K562 (cell line): ENCODE measurements at regions not wholly inside any gene's neighbourhood (a gene's known extent, or its start where the extent isn't known, plus 50 kb on each side); places are given as distances from the start of the nearest gene placed in this dataset.

Source experiments
- BCOR ChIP-seq: fragments of 450-650 bp; IDR thresholded peaks from 2 replicates; pipeline ENCODE4 v1.6.1; 2016
- EGR1 ChIP-seq: fragments of 450-650 bp; conservative IDR thresholded peaks from 2 replicates; pipeline ENCODE4 v1.6.1; 2017; ENCODE audit warnings: mild to moderate bottlenecking
- GATA2 ChIP-seq: sonication (generic); formaldehyde crosslinking; IDR thresholded peaks from 2 replicates; pipeline ENCODE4 v1.4.0; 2020; ENCODE audit warnings: mild to moderate bottlenecking, missing genetic modification reagents
- HEY1 ChIP-seq: fragments of 250-450 bp; sonication (Bioruptor Pico); IDR thresholded peaks from 2 replicates; pipeline ENCODE4 v1.5.0; 2020; ENCODE audit warnings: mild to moderate bottlenecking, moderate library complexity, borderline replicate concordance
- MEF2A ChIP-seq: IDR thresholded peaks from 2 replicates; pipeline ENCODE4 v1.6.1; 2011; ENCODE audit warnings: low read depth, mild to moderate bottlenecking, low read length, moderate library complexity; ENCODE audit not compliant: control insufficient read depth
- NFRKB ChIP-seq: fragments of 450-650 bp; IDR thresholded peaks from 2 replicates; pipeline ENCODE4 v1.6.1; 2016; ENCODE audit warnings: low read depth
- POLR3A ChIP-seq: IDR thresholded peaks from 2 replicates; pipeline ENCODE4 v1.6.1; 2011; ENCODE audit warnings: borderline replicate concordance, mild to moderate bottlenecking, moderate library complexity; ENCODE audit not compliant: insufficient read length, insufficient read depth; ENCODE audit errors: extremely low read depth
- RBM14 ChIP-seq: fragments of 200-400 bp; formaldehyde crosslinking; IDR thresholded peaks from 2 replicates; pipeline ENCODE4 v1.6.1; 2018; ENCODE audit warnings: low read depth, mild to moderate bottlenecking, low read length, moderate library complexity, borderline replicate concordance; ENCODE audit not compliant: insufficient read depth
- TCF7 ChIP-seq: sonication (generic); IDR thresholded peaks from 2 replicates; pipeline ENCODE4 v1.6.1; 2016; ENCODE audit warnings: antibody characterized with exemption, borderline replicate concordance
- TRIM28 ChIP-seq: fragments of 450-650 bp; IDR thresholded peaks from 2 replicates; pipeline ENCODE4 v1.6.1; 2017
- ZNF197 ChIP-seq: fragments of 200-800 bp; sonication (Bioruptor generic); IDR thresholded peaks from 2 replicates; pipeline ENCODE4 v1.6.1; 2016; ENCODE audit warnings: low read depth, missing genetic modification characterization, missing compliant biosample characterization
- TF ChIP-seq, protein P1 (sequence below): fragments of 450-650 bp; formaldehyde crosslinking; IDR thresholded peaks from 2 replicates; pipeline ENCODE4 v1.4.0; 2020; ENCODE audit warnings: mild to moderate bottlenecking, moderate library complexity
- TF ChIP-seq, protein P2 (sequence below): fragments of 250-450 bp; sonication (Bioruptor Pico); IDR thresholded peaks from 2 replicates; pipeline ENCODE4 v1.5.0; 2020; ENCODE audit warnings: mild to moderate bottlenecking
- TF ChIP-seq, protein P3 (sequence below): fragments of 250-450 bp; sonication (Bioruptor Pico); IDR thresholded peaks from 2 replicates; pipeline ENCODE4 v1.8.0; 2021; ENCODE audit warnings: borderline replicate concordance, mild to moderate bottlenecking, moderate library complexity; ENCODE audit not compliant: poor library complexity, severe bottlenecking
- TF ChIP-seq, protein P4 (sequence below): sonication (generic); formaldehyde crosslinking; IDR thresholded peaks from 2 replicates; pipeline ENCODE4 v1.8.0; 2023; ENCODE audit warnings: missing genetic modification reagents, mild to moderate bottlenecking, borderline replicate concordance
- TF ChIP-seq, protein P5 (sequence below): IDR thresholded peaks from 2 replicates; pipeline ENCODE4 v1.6.1; 2011; ENCODE audit warnings: borderline replicate concordance, low read depth, mild to moderate bottlenecking, moderate library complexity, low read length; ENCODE audit not compliant: insufficient read depth, poor library complexity, severe bottlenecking

DNA sequence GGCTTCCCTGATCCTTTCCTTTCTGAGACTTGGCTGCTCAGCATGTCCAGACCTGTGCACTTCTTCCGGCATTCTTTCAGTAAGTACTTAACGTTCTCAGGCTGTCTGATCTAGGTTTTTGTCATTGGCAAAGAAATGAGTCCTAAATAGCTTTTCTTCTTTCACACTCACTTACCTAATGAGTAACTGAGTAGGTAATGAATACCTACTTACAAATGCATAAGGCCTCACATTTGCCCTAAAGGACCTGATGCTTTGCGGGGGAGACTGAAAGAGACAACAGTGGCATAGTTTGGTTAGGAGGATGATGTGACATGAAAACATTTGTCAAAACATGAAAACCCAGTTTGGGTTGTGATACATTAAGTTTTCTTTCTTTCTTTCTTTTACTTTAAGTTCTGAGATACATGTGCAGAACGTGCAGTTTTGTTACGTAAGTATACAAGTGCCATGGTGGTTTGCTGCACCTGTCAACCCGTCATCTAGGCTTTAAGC is 516.7 kb upstream of the CFAP20DC start (continued):
- TF ChIP-seq, protein P1, sequence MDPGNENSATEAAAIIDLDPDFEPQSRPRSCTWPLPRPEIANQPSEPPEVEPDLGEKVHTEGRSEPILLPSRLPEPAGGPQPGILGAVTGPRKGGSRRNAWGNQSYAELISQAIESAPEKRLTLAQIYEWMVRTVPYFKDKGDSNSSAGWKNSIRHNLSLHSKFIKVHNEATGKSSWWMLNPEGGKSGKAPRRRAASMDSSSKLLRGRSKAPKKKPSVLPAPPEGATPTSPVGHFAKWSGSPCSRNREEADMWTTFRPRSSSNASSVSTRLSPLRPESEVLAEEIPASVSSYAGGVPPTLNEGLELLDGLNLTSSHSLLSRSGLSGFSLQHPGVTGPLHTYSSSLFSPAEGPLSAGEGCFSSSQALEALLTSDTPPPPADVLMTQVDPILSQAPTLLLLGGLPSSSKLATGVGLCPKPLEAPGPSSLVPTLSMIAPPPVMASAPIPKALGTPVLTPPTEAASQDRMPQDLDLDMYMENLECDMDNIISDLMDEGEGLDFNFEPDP (CRISPR knock-in tag) = no peak
- TF ChIP-seq, protein P2, sequence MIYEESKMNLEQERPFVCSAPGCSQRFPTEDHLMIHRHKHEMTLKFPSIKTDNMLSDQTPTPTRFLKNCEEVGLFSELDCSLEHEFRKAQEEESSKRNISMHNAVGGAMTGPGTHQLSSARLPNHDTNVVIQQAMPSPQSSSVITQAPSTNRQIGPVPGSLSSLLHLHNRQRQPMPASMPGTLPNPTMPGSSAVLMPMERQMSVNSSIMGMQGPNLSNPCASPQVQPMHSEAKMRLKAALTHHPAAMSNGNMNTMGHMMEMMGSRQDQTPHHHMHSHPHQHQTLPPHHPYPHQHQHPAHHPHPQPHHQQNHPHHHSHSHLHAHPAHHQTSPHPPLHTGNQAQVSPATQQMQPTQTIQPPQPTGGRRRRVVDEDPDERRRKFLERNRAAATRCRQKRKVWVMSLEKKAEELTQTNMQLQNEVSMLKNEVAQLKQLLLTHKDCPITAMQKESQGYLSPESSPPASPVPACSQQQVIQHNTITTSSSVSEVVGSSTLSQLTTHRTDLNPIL (CRISPR knock-in tag) = no peak
- no peak for TF ChIP-seq EGR1
- no peak for TF ChIP-seq TRIM28
- no peak for TF ChIP-seq HEY1
- no peak for TF ChIP-seq NFRKB
- TF ChIP-seq BCOR = no peak
- no peak for TF ChIP-seq ZNF197 (CRISPR knock-in tag)
- TF ChIP-seq, protein P3, sequence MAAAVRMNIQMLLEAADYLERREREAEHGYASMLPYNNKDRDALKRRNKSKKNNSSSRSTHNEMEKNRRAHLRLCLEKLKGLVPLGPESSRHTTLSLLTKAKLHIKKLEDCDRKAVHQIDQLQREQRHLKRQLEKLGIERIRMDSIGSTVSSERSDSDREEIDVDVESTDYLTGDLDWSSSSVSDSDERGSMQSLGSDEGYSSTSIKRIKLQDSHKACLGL = no peak
- no peak for TF ChIP-seq RBM14
- no peak for TF ChIP-seq TCF7
- no peak for TF ChIP-seq MEF2A
- TF ChIP-seq GATA2 = no peak
- TF ChIP-seq POLR3A = no peak
- TF ChIP-seq, protein P4, sequence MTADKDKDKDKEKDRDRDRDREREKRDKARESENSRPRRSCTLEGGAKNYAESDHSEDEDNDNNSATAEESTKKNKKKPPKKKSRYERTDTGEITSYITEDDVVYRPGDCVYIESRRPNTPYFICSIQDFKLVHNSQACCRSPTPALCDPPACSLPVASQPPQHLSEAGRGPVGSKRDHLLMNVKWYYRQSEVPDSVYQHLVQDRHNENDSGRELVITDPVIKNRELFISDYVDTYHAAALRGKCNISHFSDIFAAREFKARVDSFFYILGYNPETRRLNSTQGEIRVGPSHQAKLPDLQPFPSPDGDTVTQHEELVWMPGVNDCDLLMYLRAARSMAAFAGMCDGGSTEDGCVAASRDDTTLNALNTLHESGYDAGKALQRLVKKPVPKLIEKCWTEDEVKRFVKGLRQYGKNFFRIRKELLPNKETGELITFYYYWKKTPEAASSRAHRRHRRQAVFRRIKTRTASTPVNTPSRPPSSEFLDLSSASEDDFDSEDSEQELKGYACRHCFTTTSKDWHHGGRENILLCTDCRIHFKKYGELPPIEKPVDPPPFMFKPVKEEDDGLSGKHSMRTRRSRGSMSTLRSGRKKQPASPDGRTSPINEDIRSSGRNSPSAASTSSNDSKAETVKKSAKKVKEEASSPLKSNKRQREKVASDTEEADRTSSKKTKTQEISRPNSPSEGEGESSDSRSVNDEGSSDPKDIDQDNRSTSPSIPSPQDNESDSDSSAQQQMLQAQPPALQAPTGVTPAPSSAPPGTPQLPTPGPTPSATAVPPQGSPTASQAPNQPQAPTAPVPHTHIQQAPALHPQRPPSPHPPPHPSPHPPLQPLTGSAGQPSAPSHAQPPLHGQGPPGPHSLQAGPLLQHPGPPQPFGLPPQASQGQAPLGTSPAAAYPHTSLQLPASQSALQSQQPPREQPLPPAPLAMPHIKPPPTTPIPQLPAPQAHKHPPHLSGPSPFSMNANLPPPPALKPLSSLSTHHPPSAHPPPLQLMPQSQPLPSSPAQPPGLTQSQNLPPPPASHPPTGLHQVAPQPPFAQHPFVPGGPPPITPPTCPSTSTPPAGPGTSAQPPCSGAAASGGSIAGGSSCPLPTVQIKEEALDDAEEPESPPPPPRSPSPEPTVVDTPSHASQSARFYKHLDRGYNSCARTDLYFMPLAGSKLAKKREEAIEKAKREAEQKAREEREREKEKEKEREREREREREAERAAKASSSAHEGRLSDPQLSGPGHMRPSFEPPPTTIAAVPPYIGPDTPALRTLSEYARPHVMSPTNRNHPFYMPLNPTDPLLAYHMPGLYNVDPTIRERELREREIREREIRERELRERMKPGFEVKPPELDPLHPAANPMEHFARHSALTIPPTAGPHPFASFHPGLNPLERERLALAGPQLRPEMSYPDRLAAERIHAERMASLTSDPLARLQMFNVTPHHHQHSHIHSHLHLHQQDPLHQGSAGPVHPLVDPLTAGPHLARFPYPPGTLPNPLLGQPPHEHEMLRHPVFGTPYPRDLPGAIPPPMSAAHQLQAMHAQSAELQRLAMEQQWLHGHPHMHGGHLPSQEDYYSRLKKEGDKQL (CRISPR knock-in tag) = no peak
- TF ChIP-seq, protein P5, sequence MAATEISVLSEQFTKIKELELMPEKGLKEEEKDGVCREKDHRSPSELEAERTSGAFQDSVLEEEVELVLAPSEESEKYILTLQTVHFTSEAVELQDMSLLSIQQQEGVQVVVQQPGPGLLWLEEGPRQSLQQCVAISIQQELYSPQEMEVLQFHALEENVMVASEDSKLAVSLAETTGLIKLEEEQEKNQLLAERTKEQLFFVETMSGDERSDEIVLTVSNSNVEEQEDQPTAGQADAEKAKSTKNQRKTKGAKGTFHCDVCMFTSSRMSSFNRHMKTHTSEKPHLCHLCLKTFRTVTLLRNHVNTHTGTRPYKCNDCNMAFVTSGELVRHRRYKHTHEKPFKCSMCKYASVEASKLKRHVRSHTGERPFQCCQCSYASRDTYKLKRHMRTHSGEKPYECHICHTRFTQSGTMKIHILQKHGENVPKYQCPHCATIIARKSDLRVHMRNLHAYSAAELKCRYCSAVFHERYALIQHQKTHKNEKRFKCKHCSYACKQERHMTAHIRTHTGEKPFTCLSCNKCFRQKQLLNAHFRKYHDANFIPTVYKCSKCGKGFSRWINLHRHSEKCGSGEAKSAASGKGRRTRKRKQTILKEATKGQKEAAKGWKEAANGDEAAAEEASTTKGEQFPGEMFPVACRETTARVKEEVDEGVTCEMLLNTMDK = no peak
